ENCODE measurements at regions not wholly inside any gene's neighbourhood (a gene's known extent, or its start where the extent isn't known, plus 50 kb on each side); places are given as distances from the start of the nearest gene placed in this dataset.

DNA sequence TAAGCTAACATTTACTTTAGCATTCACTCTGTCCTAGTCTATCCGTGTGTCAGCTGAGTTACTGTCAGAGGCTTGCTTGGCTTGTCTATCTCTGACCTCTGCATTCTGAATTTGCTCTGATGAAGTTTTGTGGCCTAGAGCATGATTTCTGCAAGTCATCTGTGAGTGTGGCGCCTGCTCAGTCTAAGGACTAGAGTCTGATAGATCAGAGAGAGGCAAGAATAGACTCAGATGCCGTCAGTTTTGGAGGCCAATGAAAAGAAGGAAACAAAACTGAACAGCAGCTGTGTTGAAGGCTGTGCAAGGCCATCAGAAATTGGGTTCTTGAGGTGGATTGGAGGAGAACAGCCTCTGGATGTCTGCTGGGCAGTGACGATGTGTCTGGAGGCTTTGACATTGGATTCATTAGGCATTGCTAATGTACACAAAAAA is 573.1 kb downstream of the USP25 start:
- TF ChIP-seq POLR2A (IDR thresholded peaks at IDR 0.05), result no peak
- TF ChIP-seq, protein P1, sequence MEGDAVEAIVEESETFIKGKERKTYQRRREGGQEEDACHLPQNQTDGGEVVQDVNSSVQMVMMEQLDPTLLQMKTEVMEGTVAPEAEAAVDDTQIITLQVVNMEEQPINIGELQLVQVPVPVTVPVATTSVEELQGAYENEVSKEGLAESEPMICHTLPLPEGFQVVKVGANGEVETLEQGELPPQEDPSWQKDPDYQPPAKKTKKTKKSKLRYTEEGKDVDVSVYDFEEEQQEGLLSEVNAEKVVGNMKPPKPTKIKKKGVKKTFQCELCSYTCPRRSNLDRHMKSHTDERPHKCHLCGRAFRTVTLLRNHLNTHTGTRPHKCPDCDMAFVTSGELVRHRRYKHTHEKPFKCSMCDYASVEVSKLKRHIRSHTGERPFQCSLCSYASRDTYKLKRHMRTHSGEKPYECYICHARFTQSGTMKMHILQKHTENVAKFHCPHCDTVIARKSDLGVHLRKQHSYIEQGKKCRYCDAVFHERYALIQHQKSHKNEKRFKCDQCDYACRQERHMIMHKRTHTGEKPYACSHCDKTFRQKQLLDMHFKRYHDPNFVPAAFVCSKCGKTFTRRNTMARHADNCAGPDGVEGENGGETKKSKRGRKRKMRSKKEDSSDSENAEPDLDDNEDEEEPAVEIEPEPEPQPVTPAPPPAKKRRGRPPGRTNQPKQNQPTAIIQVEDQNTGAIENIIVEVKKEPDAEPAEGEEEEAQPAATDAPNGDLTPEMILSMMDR (IDR thresholded peaks at IDR 0.05 in 8 of 11, conservative IDR thresholded peaks at IDR 0.05 in 3 of 11), result no peak

Data from spleen (tissue), 7 donors.